Lung (tissue), 11 donors: ENCODE measurements at regions not wholly inside any gene's neighbourhood (a gene's known extent, or its start where the extent isn't known, plus 50 kb on each side); places are given as distances from the start of the nearest gene placed in this dataset.

Source experiments
- ATAC-seq: fragments of 200-7000 bp; cut with Tn5 transposase; one replicate; pipeline ENCODE4 v1.9.1; 2020; ENCODE audit warnings: moderate number of reproducible peaks; ENCODE audit not compliant: insufficient read depth, low FRiP score
- DNase-seq, 3 donors: peaks; one replicate each; pipeline ENCODE4 v3.0.0-alpha.2; 2013 to 2017
- H3K27ac ChIP-seq, 2 donors: one replicate each; pipeline ENCODE4 v1.5.1; 2013; ENCODE audit warnings: mild to moderate bottlenecking in 2 of 2, moderate library complexity in 2 of 2, control low read depth in 1 of 2, inconsistent platforms in 1 of 2, low read depth in 1 of 2, low read length in 1 of 2
- H3K27me3 ChIP-seq, 3 donors: one replicate each; pipeline ENCODE4 v1.5.1; 2013; ENCODE audit warnings: low read length in 2 of 3; ENCODE audit not compliant: control insufficient read depth in 3 of 3, insufficient read depth in 3 of 3
- H3K36me3 ChIP-seq, 4 donors: one replicate each; pipeline ENCODE4 v1.5.1; 2013; ENCODE audit warnings: low read length in 4 of 4, mild to moderate bottlenecking in 1 of 4, moderate library complexity in 1 of 4; ENCODE audit not compliant: control insufficient read depth in 4 of 4, insufficient read depth in 4 of 4
- H3K4me1 ChIP-seq, 5 donors: one replicate each; pipeline ENCODE4 v1.5.1; 2013; ENCODE audit warnings: low read length in 5 of 5, mild to moderate bottlenecking in 2 of 5, moderate library complexity in 1 of 5; ENCODE audit not compliant: control insufficient read depth in 5 of 5, insufficient read depth in 5 of 5
- H3K4me3 ChIP-seq: one replicate; pipeline ENCODE4 v1.5.1; 2013; ENCODE audit warnings: mild to moderate bottlenecking, control low read depth, moderate library complexity
- H3K9ac ChIP-seq, 2 donors: one replicate each; pipeline ENCODE4 v1.5.1; 2013; ENCODE audit warnings: low read length in 2 of 2, control low read depth in 1 of 2; ENCODE audit not compliant: insufficient read depth in 1 of 2
- H3K9me3 ChIP-seq, 4 donors: one replicate each; pipeline ENCODE4 v1.5.1; 2013; ENCODE audit warnings: low read length in 3 of 4, mild to moderate bottlenecking in 1 of 4, moderate library complexity in 1 of 4; ENCODE audit not compliant: control insufficient read depth in 4 of 4, insufficient read depth in 3 of 4
- WGBS, 2 donors: extraction: QIAGEN DNeasy Blood & Tissue Kit; methylation state at CpG; one replicate each; pipeline ENCODE4 v1.1.7; 2013; 5-methylcytosine and 5-hydroxymethylcytosine counted together
- TF ChIP-seq, protein P1 (sequence below): IDR thresholded peaks from 2 replicates; pipeline ENCODE4 v1.5.1; 2012; ENCODE audit warnings: mild to moderate bottlenecking; ENCODE audit errors: control extremely low read depth, extremely low read depth
- donor health status: control.
- donor health status: control.
- donor health status: Bipolar disorder and iron deficiency.
- donor health status: healthy.
- donor health status: DM: yes; HTN: yes; CAD: no.

DNA sequence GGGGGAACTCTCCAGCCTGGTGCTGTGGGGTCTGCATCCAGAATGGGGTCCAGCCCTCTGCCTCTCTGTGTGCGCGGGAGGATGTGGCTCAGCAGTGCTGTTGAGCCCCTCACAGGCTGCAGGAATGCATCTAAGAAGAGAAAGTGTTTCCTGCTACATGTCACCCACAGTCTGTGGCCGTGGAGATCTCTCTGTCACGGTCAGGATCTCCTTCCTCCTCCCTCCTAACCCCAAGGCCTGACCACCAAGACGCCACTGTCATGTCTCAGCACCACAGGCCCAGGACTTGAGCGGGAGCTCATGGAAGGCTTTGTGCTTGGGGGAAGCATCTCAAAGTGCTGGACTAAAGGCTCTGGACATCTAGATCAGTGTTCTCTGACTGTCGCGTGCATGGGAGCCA lies 90.1 kb downstream of the SREK1 start:
- TF ChIP-seq, protein P1, sequence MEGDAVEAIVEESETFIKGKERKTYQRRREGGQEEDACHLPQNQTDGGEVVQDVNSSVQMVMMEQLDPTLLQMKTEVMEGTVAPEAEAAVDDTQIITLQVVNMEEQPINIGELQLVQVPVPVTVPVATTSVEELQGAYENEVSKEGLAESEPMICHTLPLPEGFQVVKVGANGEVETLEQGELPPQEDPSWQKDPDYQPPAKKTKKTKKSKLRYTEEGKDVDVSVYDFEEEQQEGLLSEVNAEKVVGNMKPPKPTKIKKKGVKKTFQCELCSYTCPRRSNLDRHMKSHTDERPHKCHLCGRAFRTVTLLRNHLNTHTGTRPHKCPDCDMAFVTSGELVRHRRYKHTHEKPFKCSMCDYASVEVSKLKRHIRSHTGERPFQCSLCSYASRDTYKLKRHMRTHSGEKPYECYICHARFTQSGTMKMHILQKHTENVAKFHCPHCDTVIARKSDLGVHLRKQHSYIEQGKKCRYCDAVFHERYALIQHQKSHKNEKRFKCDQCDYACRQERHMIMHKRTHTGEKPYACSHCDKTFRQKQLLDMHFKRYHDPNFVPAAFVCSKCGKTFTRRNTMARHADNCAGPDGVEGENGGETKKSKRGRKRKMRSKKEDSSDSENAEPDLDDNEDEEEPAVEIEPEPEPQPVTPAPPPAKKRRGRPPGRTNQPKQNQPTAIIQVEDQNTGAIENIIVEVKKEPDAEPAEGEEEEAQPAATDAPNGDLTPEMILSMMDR, result no peak
- DNase-seq, result no peak
- Histone ChIP-seq H3K36me3 (no peaks in the 10 kb centered on the region), H3K27me3 (no peaks in the 10 kb centered on the region), H3K9ac (no peak overlapping the region), H3K27ac (no peak overlapping the region), H3K4me3 (no peak overlapping the region), H3K9me3 (no peaks in the 10 kb centered on the region), H3K4me1 (no peaks in the 10 kb centered on the region)
- no peak for ATAC-seq
- WGBS, 2 donors, result 92 to 93% methylated on average over 8 of the region's 8 CpGs

DNA sequence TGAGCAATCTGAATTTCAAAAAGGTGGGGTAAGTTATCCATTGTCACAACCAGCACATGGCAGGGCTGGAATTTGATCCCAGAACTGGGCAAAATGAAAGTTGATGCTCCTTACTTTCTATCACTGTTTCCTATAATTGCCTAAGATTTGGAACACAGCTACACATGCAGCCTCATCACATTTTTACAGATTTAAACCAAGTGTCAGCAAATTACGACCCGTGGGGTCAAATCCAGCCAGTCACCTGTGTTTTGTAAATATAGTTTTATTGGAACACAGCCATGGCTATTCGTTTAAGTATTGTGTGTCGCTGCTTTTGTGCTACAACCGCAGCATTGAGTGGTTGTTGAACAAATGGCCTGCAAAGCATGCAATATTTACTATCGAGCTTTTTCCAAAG lies 94.3 kb downstream of the SREK1 start:
- H3K27me3 ChIP-seq, result no peaks in the 10 kb centered on the region
- no peak overlapping the region for H3K9ac ChIP-seq
- H3K9me3 ChIP-seq, result no peaks in the 10 kb centered on the region
- H3K27ac ChIP-seq, result no peak overlapping the region
- no peak for ATAC-seq
- no peaks in the 10 kb centered on the region for H3K4me1 ChIP-seq
- WGBS, 2 donors, result 60 to 85% methylated on average over 6 of the region's 6 CpGs
- H3K36me3 ChIP-seq, result no peaks in the 10 kb centered on the region
- TF ChIP-seq, protein P1, result no peak
- no peak for DNase-seq
- H3K4me3 ChIP-seq, result no peak overlapping the region

- H3K9ac ChIP-seq, result no peak overlapping the region
- no peaks in the 10 kb centered on the region for H3K4me1 ChIP-seq
- no peaks in the 10 kb centered on the region for H3K36me3 ChIP-seq
- H3K27ac ChIP-seq, result no peak overlapping the region
- peak in 2 of 3 donors; percentile 16 to 24 for DNase-seq
- no peaks in the 10 kb centered on the region for H3K9me3 ChIP-seq
- ATAC-seq, result no peak
- no peak overlapping the region for H3K4me3 ChIP-seq
- H3K27me3 ChIP-seq, result no peaks in the 10 kb centered on the region
- TF ChIP-seq, protein P1, result no peak
- WGBS, 2 donors, result 67 to 87% methylated on average over 1 of the region's 1 CpG
These were observed 94.9 kb downstream of the SREK1 start for GRCh38 chr5:66239034-66239433.

DNA sequence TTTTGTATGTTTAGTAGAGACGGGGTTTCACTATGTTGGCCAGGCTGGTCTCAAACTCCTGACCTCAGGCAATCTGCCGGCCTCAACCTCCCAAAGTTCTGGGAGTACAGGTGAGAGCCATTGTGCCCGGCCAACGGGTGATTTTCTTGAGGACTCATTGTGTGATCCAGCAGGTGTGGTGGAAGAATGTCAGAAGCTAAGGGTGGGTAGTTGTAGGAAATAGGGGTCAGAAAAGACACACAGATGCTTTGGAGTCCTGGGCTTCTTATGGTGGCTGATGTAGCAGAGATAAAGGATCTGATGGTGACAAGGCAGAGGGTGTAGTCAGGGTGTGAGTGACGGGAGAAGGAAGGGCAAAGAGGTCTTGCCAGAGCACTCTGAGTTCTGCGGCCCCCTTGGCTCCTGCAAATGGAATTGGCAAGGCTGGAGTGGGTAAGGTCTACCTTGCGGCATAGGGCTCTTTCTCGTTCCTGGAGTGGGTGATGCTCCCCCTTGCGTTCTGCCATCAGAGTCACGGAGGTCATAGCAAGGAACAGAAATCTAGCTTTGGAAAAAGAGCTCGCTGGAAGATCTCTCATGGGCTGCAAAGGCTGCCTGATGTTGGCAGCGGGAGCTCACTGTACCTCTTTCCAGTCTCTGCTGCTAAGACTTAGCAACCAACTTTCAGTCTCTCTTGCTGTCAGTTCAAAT lies 97.2 kb downstream of the SREK1 start:
- Histone ChIP-seq H3K9ac (no peak overlapping the region), H3K9me3 (peaks cover 0 to 3% (median 1%) of the 10 kb centered on the region in 4 donors), H3K27me3 (no peaks in the 10 kb centered on the region), H3K4me3 (no peak overlapping the region), H3K27ac (no peak overlapping the region), H3K36me3 (no peaks in the 10 kb centered on the region), H3K4me1 (no peaks in the 10 kb centered on the region)
- TF ChIP-seq, protein P1, result no peak
- whole genome bisulfite sequencing, 2 donors, result 90 to 92% methylated on average over 12 of the region's 12 CpGs
- ATAC-seq (no peak), DNase-seq (no peak)
